GM21390 (cell line): ENCODE measurements at regions not wholly inside any gene's neighbourhood (a gene's known extent, or its start where the extent isn't known, plus 50 kb on each side); places are given as distances from the start of the nearest gene placed in this dataset.
"Not testable (repeated sequence)": the region's sequence is repeated elsewhere in the genome, so short reads cannot be mapped to it uniquely, and the experiment has no call there.

Source experiments
- ATAC-seq: cut with Tn5 transposase; IDR thresholded peaks from one replicate; pipeline ENCODE4 v1.9.1; 2021; ENCODE audit not compliant: unreplicated experiment

DNA sequence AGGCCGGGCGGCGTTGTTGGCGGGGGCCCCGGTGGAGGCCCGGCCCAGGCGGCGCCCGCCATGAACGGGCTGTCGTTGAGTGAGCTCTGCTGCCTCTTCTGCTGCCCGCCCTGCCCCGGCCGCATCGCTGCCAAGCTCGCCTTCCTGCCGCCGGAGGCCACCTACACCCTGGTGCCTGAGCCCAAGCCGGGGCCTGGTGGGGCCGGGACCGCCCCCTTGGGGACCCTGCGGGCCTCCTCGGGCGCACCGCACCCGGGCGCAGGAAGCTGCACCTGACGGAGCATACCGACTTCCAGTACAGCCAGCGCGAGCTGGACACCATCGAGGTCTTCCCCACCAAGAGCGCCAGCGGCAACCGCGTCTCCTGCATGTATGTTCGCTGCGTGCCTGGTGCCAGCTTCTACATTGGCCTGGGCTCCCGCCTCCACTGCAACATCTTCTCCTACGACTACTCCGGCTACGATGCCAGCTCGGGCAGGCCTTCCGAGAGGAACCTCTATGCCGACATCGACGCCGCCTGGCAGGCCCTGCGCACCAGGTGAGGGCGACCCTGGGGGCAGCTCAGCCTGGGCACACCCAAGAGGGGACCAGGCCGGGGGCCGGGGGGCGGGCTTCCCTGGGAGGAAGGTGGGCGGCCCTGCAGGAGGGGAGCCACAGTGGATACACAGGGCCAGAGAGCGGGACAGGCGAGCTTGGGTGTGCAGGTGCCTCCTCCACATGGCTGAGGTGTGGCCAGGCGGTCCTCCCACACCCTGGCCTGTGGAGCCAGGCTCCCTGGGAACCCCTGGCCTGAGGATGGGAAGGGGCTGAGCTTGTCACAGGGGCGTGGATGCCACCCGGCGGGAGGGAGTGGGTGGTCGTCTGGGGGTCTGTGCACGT lies 201.6 kb downstream of the USP22 start:
- ATAC-seq = not testable (repeated sequence)

DNA sequence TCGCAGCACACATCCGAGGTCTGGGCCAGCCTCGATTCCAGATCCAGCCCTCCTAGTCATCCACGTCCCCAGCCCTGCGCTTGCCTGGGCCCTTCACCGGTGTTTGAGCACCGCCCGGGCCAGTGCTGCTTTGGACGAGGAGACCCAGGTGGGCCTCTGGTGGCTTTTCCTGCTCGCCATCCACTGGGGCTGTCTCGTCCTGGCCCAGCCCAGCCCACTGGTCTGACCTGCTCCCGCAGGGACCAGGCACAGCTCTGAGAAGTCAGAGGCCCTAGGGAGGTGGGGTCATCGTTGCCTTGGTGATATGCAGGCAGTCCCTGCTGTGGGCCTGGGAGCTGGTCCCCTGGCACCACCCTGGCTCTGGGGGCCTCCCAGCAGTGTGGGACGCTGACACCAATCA lies 200.8 kb downstream of the USP22 start:
- ATAC-seq = not testable (repeated sequence)

DNA sequence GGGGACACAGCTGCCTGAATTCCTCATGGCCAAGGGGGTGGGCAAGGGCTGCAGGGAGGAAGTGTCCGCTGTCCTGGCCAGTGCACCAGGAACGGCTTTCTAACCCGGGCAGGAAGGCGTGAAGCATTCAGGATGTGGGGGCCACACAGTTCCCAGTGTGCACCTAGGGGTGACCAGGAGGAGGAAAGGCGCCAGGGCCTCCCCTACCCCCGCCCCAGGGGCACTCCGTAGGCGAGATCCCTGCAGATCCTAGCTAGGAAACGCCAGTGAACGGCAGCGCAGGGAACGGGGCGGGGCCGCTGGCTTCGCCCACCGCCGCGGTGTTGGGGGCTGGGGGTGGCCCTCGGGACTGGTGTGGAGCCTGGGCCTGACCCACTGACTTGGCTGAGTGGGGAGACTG lies 199.6 kb downstream of the USP22 start:
- not testable (repeated sequence) for ATAC-seq

DNA sequence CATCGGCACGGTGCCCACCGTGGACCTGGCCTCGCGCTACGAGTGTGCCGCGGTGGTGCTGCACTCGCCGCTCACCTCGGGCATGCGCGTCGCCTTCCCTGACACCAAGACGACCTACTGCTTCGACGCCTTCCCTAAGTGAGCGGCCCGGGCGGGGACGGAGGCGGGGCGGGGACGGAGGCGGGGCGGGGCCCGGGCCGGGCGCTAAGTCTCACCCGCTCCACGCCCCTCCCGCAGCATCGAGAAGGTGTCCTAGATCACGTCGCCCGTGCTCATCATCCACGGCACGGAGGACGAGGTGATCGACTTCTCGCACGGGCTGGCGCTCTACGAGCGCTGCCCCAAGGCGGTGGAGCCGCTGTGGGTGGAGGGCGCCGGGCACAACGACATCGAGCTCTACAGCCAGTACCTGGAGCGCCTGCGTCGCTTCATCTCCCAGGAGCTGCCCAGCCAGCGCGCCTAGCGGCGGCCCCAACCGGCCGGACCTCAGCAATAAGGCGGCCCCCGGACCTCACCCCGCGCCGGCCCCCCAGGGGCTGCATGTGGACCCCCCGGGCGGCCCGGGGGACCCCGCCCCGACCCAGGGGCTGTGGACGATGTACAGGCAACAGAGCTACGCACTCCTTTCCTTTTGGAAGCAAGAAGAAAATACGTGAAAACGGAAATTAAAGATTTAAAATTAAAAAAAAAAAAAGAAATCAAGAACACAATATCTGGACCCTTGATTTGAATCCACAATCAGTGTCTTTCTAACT lies 198.8 kb downstream of the USP22 start:
- not testable (repeated sequence) for ATAC-seq

GRCh38 chr17:20848869-20849443 lies 193.9 kb downstream of the USP22 start:
- ATAC-seq = not testable (repeated sequence)

DNA sequence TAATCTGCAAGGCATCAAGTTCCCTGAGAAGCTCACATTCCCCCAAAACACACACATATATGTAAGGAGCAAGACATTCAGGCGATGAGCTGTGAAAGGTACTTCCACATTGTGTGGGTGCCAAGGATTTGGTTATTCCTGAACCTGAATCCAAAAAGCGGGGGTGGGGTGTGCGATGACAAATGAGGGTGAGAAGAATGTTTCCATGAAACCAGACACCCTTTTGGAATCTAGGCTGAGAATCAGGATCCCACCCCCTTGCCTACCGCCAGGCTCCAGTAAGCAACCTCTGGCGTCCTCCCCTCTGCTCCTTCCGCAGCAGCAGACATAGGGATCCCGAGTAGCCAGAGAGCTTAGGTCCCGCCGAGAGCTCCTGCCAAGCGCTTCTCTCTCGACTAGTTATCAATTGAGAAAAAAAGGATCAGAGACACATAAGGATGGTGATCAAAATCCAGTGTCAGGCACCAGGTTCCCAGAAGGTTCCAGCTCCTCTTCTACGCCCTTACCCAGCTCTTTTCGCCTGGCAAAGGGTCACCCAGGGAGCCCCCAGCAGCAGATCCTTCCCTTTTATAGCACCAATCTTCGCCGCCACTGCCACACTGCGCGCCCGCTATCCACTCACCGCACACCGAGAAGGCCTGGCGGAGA lies 191.1 kb downstream of the USP22 start:
- not testable (repeated sequence) for ATAC-seq

DNA sequence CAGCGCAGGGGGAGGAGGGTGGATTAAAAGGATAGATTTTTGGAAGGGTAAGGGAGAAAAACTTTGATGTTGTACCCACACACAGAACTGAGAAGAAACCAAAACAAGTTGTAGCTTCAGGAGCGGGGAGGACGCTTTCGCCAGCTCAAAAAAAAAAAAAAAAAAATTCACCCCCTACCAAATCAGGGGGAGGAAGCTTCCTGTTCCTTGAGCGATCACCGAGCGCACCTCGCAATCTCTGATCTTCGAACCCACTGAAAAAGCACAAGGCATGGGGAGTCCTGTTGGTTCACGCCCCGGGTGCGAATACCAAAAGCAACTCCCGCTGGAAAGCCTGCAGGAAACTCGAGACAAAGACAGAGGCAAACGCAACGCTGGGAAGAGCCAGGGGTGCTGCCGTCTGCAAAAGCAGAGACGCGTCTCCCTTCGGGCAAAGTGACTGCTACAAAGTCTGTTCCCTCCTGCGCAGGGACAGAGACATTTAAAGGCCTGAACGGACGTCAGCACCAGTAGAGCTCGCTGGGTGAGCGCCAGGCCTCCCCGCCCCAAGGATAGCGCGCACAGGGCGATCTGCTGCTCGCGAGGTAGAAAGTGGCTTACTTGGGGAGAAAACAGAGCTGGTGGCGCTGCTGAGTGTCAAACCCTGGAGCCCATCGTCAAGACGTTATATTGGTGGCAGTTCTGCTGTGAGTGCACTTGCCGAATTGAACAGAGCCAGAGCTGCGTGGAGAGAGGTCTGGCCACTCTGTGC lies 190.4 kb downstream of the USP22 start:
- no peak for ATAC-seq

DNA sequence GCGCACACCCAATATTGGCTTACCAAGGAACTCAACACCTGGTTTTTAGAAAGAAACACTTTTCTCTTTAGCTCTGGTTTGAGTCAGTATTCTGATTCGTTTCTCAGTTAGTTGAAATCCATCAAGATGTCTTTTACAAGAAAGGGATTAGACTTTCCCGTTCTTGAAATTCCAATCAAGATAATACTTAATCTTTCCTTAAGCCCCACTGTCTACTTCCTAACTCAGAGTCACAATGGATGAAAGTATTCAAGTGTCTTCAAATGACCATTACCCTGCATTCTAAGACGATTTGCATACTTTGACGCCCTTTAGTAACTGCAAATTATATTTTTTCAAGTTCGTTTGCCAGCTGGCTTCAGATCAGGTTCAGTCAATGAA lies 189.8 kb downstream of the USP22 start:
- ATAC-seq = no peak

DNA sequence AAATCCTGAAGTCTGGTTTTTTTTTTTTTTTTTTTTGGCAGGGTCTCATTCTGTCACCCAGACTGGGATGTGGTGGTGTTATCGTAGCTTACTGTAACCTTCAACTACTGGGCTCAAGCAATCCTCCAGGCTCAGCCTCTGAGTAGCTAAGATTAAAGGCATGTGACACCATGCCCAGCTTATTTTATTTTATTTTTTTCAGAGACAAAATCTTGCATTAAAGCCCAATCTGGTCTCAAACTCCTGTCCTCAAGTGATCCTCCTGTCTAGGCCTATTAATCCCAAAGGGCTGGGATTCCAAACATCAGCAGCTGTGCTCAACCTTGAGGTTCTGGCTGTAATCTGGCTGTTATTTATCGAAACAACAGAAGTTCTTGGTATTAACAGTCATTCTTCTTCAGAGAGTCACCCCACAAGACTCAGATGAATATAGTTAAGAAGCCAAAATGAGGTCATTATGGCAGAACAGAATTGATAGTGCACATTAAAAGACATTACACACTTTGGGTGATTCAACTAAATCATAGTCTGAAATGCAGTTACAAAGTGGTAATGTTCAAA lies 186.8 kb downstream of the USP22 start:
- ATAC-seq = not testable (repeated sequence)

- ATAC-seq = not testable (repeated sequence)
Observed at GRCh38 chr17:20866444-20867209, 176.2 kb downstream of the USP22 start.

GRCh38 chr17:20867436-20867937 lies 175.3 kb downstream of the USP22 start:
- not testable (repeated sequence) for ATAC-seq

DNA sequence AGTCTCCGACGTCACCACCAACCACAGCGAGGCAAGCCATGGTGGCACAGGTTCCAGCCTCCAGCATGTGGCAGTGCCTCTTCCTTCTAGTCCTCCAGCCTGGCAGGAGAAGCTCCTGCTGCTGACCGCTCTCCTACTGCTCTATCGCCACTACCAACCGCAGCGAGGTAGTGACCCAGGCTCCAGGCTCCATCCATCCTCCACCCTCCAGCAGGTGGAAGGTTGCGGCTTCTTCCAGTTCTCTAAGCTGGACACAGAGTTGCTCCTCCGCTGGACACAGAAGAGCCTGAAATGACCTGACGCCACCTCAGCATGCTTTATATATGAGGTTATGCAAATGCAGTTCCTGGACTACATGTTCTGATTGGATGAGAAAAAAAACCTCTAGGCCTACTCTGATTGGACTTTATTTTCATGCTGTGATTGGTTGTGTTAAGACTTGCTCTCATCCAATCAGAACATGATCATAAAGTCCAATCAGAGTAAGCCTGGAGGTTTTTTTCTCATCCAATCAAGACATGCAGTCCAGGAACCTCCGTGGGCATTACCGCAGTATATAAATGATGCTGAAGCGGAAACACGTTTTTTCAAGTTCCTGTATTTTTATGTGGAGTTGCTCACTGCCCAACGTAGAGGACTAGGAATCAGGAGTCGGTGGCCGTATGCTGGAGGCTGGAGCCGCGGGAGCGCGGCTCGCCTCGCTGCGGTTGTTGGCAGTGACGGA lies 174.7 kb downstream of the USP22 start:
- not testable (repeated sequence) for ATAC-seq

DNA sequence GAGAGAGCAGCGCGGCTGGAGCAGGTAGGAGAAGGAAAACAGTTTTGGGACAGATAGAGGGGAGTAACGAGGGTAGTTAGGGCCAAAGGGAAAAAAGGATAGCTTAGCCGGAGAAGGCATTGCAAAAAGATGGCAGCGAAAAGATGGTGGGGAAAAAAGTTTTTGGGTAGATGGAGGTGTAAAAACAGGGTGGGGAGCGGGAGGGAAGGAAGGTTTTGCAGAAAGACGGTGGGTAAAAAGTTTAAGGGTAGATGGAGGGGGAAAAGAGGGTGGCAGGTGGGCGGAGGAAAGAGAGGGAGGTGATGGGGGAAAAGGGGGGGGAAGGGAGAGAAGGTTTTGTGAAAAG lies 174.2 kb downstream of the USP22 start:
- not testable (repeated sequence) for ATAC-seq

DNA sequence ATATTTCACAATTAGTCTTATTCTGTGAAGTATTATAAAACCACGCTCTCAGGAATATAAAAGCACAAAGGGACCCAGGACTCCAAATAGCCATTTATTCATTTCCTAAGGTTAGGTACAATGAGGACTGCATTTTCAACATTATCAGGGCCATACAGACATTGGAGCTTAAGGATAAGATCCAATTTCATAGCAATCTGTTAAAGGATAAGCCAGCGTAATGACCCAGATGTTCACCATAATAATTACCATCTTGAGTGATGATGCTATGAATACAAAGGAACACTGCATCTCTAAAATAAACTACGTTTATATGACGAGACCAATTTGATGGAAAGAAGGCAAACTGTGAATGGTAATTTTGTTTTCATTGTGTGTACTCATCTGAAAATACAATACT lies 169.6 kb downstream of the USP22 start:
- not testable (repeated sequence) for ATAC-seq

- not testable (repeated sequence) for ATAC-seq
Observed at GRCh38 chr17:20873688-20874328, 169.0 kb downstream of the USP22 start.

- not testable (repeated sequence) for ATAC-seq
Observed at GRCh38 chr17:20877384-20877783, 165.4 kb downstream of the USP22 start.

GRCh38 chr17:20890338-20890737 lies 152.5 kb downstream of the USP22 start:
- no peak for ATAC-seq

DNA sequence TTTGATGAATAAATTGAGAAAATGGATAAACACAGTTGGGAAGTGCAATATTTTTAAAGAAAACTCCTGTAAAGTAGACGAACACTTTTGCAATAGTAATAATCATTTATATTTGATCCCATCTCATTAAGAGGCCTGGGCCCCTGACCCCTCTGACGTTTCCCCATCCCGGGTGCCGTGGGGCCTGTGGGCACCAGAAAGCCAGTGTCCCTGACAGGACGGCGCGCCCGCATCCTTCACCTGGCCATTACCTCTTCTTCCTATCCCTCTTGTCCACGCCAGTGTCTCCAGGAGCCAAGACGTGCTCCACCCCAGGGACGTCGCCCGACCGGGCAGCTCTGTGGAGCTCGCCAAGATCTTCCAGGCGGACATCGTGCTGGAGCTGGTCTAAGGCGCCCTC lies 147.4 kb downstream of the USP22 start:
- ATAC-seq = not testable (repeated sequence)
